Neural progenitor cell (in vitro differentiated cells): ENCODE measurements at regions not wholly inside any gene's neighbourhood (a gene's known extent, or its start where the extent isn't known, plus 50 kb on each side); places are given as distances from the start of the nearest gene placed in this dataset.

Source experiments
- CTCF ChIP-seq: fragments of 200-600 bp; sonication (generic); IDR thresholded peaks from 2 replicates; pipeline ENCODE4 v1.5.1; 2017; ENCODE audit warnings: antibody characterized with exemption, mild to moderate bottlenecking
- EZH2 ChIP-seq: fragments of 200-600 bp; sonication (generic); IDR thresholded peaks from 2 replicates; pipeline ENCODE4 v1.6.1; 2017; ENCODE audit warnings: antibody characterized with exemption, mild to moderate bottlenecking, moderate library complexity

- TF ChIP-seq CTCF (no peak), EZH2 (no peak)
Observed at GRCh38 chr5:165829504-165829903, 2324.1 kb downstream of the MAT2B start.
